Mesenchymal stem cell (in vitro differentiated cells and primary cell): ENCODE measurements at regions not wholly inside any gene's neighbourhood (a gene's known extent, or its start where the extent isn't known, plus 50 kb on each side); places are given as distances from the start of the nearest gene placed in this dataset.

Experiments
- DNase-seq: peaks from one replicate; pipeline ENCODE4 v3.0.0-alpha.2; 2013
- H2AFZ ChIP-seq: one replicate; pipeline ENCODE4 v1.6.1; 2013; ENCODE audit warnings: low read depth, mild to moderate bottlenecking, control low read depth, inconsistent platforms, low read length, moderate library complexity
- H2AK5ac ChIP-seq: 2 replicates; pipeline ENCODE4 v1.6.1; 2013; ENCODE audit warnings: low read length, moderate library complexity, mild to moderate bottlenecking, inconsistent platforms; ENCODE audit not compliant: severe bottlenecking
- H2BK120ac ChIP-seq: one replicate; pipeline ENCODE4 v1.6.1; 2013; ENCODE audit warnings: low read depth, mild to moderate bottlenecking, inconsistent platforms, low read length, moderate library complexity
- H2BK12ac ChIP-seq, 2 experiments: one replicate each; pipeline ENCODE4 v1.6.1; 2013; ENCODE audit warnings: inconsistent platforms in 2 of 2, low read length in 2 of 2, mild to moderate bottlenecking in 2 of 2, moderate library complexity in 2 of 2, control low read depth in 1 of 2
- H2BK15ac ChIP-seq: one replicate; pipeline ENCODE4 v1.6.1; 2013; ENCODE audit warnings: mild to moderate bottlenecking, low read depth, inconsistent platforms; ENCODE audit not compliant: poor library complexity, severe bottlenecking
- H2BK5ac ChIP-seq: 2 replicates; pipeline ENCODE4 v1.6.1; 2013; ENCODE audit warnings: low read depth, mild to moderate bottlenecking, low read length, control low read depth, inconsistent platforms; ENCODE audit not compliant: poor library complexity, severe bottlenecking
- H3K14ac ChIP-seq, 2 experiments: one replicate each; pipeline ENCODE4 v1.6.1; 2013; ENCODE audit warnings: inconsistent platforms in 2 of 2, low read length in 2 of 2, control low read depth in 1 of 2, mild to moderate bottlenecking in 1 of 2, moderate library complexity in 1 of 2
- H3K18ac ChIP-seq, 2 experiments: one replicate each; pipeline ENCODE4 v1.6.1; 2013; ENCODE audit warnings: inconsistent platforms in 2 of 2, low read length in 2 of 2, control low read depth in 1 of 2, low read depth in 1 of 2, mild to moderate bottlenecking in 1 of 2
- H3K23ac ChIP-seq, 2 experiments: one replicate each; pipeline ENCODE4 v1.6.1; 2013; ENCODE audit warnings: inconsistent platforms in 2 of 2, low read length in 2 of 2, mild to moderate bottlenecking in 2 of 2, moderate library complexity in 2 of 2, control low read depth in 1 of 2
- H3K27ac ChIP-seq: 2 replicates; pipeline ENCODE4 v1.5.1; 2013; ENCODE audit warnings: mild to moderate bottlenecking, moderate library complexity, low read length, control low read depth, inconsistent platforms; ENCODE audit not compliant: poor library complexity, severe bottlenecking
- H3K27me3 ChIP-seq, 2 experiments: 2 replicates each; pipeline versions ENCODE4 v1.6.1 to v1.7.0; 2013; ENCODE audit warnings: low read length in 2 of 2, mild to moderate bottlenecking in 2 of 2, moderate library complexity in 2 of 2, control low read depth in 1 of 2, inconsistent platforms in 1 of 2; ENCODE audit not compliant: control insufficient read depth in 1 of 2, insufficient read depth in 1 of 2
- H3K36me3 ChIP-seq, 2 experiments: 2 replicates each; pipeline versions ENCODE4 v1.6.1 to v1.7.0; 2013; ENCODE audit warnings: low read length in 2 of 2, control low read depth in 1 of 2, inconsistent platforms in 1 of 2, low read depth in 1 of 2, mild to moderate bottlenecking in 1 of 2; ENCODE audit not compliant: insufficient read depth in 2 of 2, control insufficient read depth in 1 of 2
- H3K4ac ChIP-seq, 2 experiments: one replicate each; pipeline ENCODE4 v1.6.1; 2013; ENCODE audit warnings: inconsistent platforms in 2 of 2, low read length in 2 of 2, mild to moderate bottlenecking in 2 of 2, moderate library complexity in 2 of 2, control low read depth in 1 of 2, low read depth in 1 of 2
- H3K4me1 ChIP-seq: 2 replicates; pipeline ENCODE4 v1.6.1; 2013; ENCODE audit warnings: low read depth, low read length, control low read depth; ENCODE audit not compliant: control insufficient read depth, insufficient read depth
- H3K4me2 ChIP-seq: 2 replicates; pipeline ENCODE4 v1.6.1; 2013; ENCODE audit warnings: low read length, mild to moderate bottlenecking, inconsistent platforms; ENCODE audit not compliant: poor library complexity, severe bottlenecking
- H3K4me3 ChIP-seq, 2 experiments: 2 replicates each; pipeline versions ENCODE4 v1.5.1 to v1.7.0; 2013; ENCODE audit warnings: low read length in 2 of 2, mild to moderate bottlenecking in 2 of 2, control low read depth in 1 of 2, low read depth in 1 of 2; ENCODE audit not compliant: insufficient read depth in 1 of 2
- H3K79me1 ChIP-seq: replicated peaks from 2 replicates; pipeline ENCODE4 v1.6.1; 2013; ENCODE audit warnings: mild to moderate bottlenecking, control low read depth, low read length, inconsistent platforms; ENCODE audit not compliant: poor library complexity, severe bottlenecking
- H3K9ac ChIP-seq: 2 replicates; pipeline ENCODE4 v1.7.0; 2013; ENCODE audit warnings: mild to moderate bottlenecking, low read length, moderate library complexity
- H3K9me3 ChIP-seq: 2 replicates; pipeline ENCODE4 v1.7.0; 2013; ENCODE audit warnings: mild to moderate bottlenecking, low read length; ENCODE audit not compliant: control insufficient read depth
- H4K8ac ChIP-seq: one replicate; pipeline ENCODE4 v1.6.1; 2013; ENCODE audit warnings: inconsistent platforms, mild to moderate bottlenecking, low read length, moderate library complexity
- H4K91ac ChIP-seq: one replicate; pipeline ENCODE4 v1.6.1; 2013; ENCODE audit warnings: mild to moderate bottlenecking, low read length, inconsistent platforms
- WGBS: methylation state at CpG from one replicate; pipeline ENCODE4 v1.1.7; 2013; ENCODE audit warnings: mixed read lengths; 5-methylcytosine and 5-hydroxymethylcytosine counted together

GRCh38 chr18:7429831-7430230, 137.3 kb upstream of the PTPRM start:
- H4K8ac ChIP-seq: no peak overlapping the region
- DNase-seq: no peak
- no peak overlapping the region for H3K23ac ChIP-seq
- no peak overlapping the region for H2AFZ ChIP-seq
- H2BK12ac ChIP-seq: no peak overlapping the region
- no peak overlapping the region for H3K4me2 ChIP-seq
- H3K36me3 ChIP-seq: no peaks in the 10 kb centered on the region
- H3K18ac ChIP-seq: no peak overlapping the region
- no peak overlapping the region for H2BK120ac ChIP-seq
- H3K4me3 ChIP-seq: no peak overlapping the region
- no peak overlapping the region for H2BK15ac ChIP-seq
- peaks cover 0 to 12% of the 10 kb centered on the region in 2 experiments for H3K27me3 ChIP-seq
- no peaks in the 10 kb centered on the region for H3K79me1 ChIP-seq
- no peak overlapping the region for H2BK5ac ChIP-seq
- WGBS: 68% methylated on average over 3 of the region's 3 CpGs
- H3K27ac ChIP-seq: no peak overlapping the region
- no peak overlapping the region for H3K14ac ChIP-seq
- H2AK5ac ChIP-seq: no peak overlapping the region
- no peaks in the 10 kb centered on the region for H3K9me3 ChIP-seq
- no peaks in the 10 kb centered on the region for H3K4me1 ChIP-seq
- no peak overlapping the region for H3K9ac ChIP-seq
- no peak overlapping the region for H3K4ac ChIP-seq
- no peak overlapping the region for H4K91ac ChIP-seq

- H2BK120ac ChIP-seq: no peak overlapping the region
- no peak overlapping the region for H3K9ac ChIP-seq
- H3K14ac ChIP-seq: no peak overlapping the region
- no peak overlapping the region for H4K8ac ChIP-seq
- no peak overlapping the region for H2AFZ ChIP-seq
- no peaks in the 10 kb centered on the region for H3K79me1 ChIP-seq
- no peak overlapping the region for H3K4ac ChIP-seq
- no peak overlapping the region for H3K27ac ChIP-seq
- no peak overlapping the region for H3K4me2 ChIP-seq
- no peak overlapping the region for H4K91ac ChIP-seq
- peaks cover 0 to 7% of the 10 kb centered on the region in 2 experiments for H3K27me3 ChIP-seq
- WGBS: 88% methylated on average over 1 of the region's 2 CpGs
- no peak overlapping the region for H2BK15ac ChIP-seq
- H3K23ac ChIP-seq: no peak overlapping the region
- no peak overlapping the region for H2BK12ac ChIP-seq
- no peak overlapping the region for H3K4me3 ChIP-seq
- DNase-seq: no peak
- no peak overlapping the region for H2AK5ac ChIP-seq
- H3K18ac ChIP-seq: no peak overlapping the region
- no peaks in the 10 kb centered on the region for H3K4me1 ChIP-seq
- no peaks in the 10 kb centered on the region for H3K36me3 ChIP-seq
- H2BK5ac ChIP-seq: no peak overlapping the region
- no peaks in the 10 kb centered on the region for H3K9me3 ChIP-seq
Observed at GRCh38 chr18:7436166-7436565, 130.9 kb upstream of the PTPRM start.

- Histone ChIP-seq H3K9ac (no peak overlapping the region), H2BK5ac (no peak overlapping the region), H2BK15ac (no peak overlapping the region), H3K9me3 (no peaks in the 10 kb centered on the region), H3K27ac (no peak overlapping the region), H3K4ac (no peak overlapping the region), H3K27me3 (peaks cover 0 to 3% of the 10 kb centered on the region in 2 experiments), H2BK12ac (no peak overlapping the region), H3K18ac (no peak overlapping the region), H3K4me1 (no peaks in the 10 kb centered on the region), H3K79me1 (no peaks in the 10 kb centered on the region), H3K4me2 (no peak overlapping the region), H2AFZ (no peak overlapping the region), H4K91ac (no peak overlapping the region), H4K8ac (no peak overlapping the region), H3K23ac (no peak overlapping the region), H2BK120ac (no peak overlapping the region), H3K4me3 (no peak overlapping the region), H2AK5ac (no peak overlapping the region), H3K36me3 (no peaks in the 10 kb centered on the region), H3K14ac (no peak overlapping the region)
- no peak for DNase-seq
- WGBS: 98% methylated on average over 2 of the region's 7 CpGs
Observed at GRCh38 chr18:7437870-7438269, 129.2 kb upstream of the PTPRM start.

DNA sequence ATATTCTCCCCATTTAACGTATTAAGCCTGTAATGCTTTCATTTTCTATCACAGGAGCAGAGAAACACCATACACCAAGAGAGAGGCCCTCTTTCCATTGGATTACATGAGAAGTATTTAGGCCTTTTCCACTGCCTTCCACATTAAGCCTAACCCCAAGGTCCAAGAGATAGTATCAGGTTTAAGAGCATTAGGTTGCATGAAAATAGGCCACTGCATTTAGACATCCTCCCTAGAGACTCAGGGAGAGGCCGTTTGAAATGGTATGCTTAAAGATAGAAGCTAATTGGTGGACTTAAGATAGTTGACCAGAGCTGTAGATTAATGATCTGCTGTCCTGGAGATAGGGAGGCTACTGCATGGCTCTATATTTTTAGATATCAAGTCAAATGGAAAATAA, 128.5 kb upstream of the PTPRM start:
- Histone ChIP-seq H3K18ac (no peak overlapping the region), H3K79me1 (no peaks in the 10 kb centered on the region), H2BK12ac (no peak overlapping the region), H2BK120ac (no peak overlapping the region), H4K91ac (no peak overlapping the region), H3K9ac (no peak overlapping the region), H2BK15ac (no peak overlapping the region), H4K8ac (no peak overlapping the region), H3K27ac (no peak overlapping the region), H2AK5ac (no peak overlapping the region), H3K14ac (no peak overlapping the region), H3K4me2 (no peak overlapping the region), H3K4me3 (no peak overlapping the region), H3K4me1 (no peaks in the 10 kb centered on the region), H3K23ac (no peak overlapping the region), H2BK5ac (no peak overlapping the region), H3K4ac (no peak overlapping the region), H3K9me3 (no peaks in the 10 kb centered on the region), H2AFZ (no peak overlapping the region), H3K27me3 (peaks cover 0 to 3% of the 10 kb centered on the region in 2 experiments), H3K36me3 (no peaks in the 10 kb centered on the region)
- no peak for DNase-seq
- 52% methylated on average over 2 of the region's 2 CpGs for WGBS
